ENCODE measurements at regions not wholly inside any gene's neighbourhood (a gene's known extent, or its start where the extent isn't known, plus 50 kb on each side); places are given as distances from the start of the nearest gene placed in this dataset.

DNA sequence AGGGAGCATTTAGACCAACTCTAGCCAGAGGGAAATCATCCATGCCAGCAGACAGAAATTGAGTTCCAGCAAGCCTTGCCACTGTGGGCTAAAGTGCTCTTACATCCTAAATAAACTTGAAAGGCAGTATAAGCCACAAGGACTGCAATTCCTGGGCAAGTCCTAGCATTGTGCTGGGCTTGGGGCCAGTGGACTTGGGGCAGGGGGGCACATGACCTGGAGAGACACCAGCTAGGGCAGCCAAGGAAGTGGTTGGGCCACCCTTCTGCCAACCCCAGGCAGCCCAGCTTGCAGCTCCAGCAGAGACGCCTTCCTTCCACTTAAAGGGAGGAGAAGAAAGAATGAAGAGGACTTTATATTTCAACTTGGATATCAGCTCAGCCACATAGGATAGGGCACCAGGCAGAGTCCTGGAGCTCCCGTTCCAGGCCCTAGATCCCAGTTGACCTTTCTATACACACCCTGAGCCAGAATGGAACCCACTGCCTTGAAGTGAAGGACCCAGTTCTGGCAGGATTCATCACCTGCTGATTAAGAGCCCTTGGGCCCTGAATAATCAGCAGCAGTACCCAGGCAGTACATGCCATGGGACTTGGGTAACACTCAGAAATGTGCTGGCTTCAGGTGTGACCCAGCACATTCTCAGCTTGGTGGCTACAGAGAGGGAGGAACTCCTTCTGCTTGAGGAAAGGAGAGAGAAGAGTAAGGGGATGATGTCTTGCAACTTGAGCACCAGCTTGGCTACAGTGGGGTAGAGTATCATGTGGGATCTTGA is 153.0 kb downstream of the GNAI1 start:
- TF ChIP-seq CTCF (conservative IDR thresholded peaks at IDR 0.05; ENCODE audit: low read depth in 2 of 2), result no peak
- no peak for TF ChIP-seq ZNF114 (CRISPR knock-in tag; IDR thresholded peaks at IDR 0.05)
- TF ChIP-seq, protein P1, sequence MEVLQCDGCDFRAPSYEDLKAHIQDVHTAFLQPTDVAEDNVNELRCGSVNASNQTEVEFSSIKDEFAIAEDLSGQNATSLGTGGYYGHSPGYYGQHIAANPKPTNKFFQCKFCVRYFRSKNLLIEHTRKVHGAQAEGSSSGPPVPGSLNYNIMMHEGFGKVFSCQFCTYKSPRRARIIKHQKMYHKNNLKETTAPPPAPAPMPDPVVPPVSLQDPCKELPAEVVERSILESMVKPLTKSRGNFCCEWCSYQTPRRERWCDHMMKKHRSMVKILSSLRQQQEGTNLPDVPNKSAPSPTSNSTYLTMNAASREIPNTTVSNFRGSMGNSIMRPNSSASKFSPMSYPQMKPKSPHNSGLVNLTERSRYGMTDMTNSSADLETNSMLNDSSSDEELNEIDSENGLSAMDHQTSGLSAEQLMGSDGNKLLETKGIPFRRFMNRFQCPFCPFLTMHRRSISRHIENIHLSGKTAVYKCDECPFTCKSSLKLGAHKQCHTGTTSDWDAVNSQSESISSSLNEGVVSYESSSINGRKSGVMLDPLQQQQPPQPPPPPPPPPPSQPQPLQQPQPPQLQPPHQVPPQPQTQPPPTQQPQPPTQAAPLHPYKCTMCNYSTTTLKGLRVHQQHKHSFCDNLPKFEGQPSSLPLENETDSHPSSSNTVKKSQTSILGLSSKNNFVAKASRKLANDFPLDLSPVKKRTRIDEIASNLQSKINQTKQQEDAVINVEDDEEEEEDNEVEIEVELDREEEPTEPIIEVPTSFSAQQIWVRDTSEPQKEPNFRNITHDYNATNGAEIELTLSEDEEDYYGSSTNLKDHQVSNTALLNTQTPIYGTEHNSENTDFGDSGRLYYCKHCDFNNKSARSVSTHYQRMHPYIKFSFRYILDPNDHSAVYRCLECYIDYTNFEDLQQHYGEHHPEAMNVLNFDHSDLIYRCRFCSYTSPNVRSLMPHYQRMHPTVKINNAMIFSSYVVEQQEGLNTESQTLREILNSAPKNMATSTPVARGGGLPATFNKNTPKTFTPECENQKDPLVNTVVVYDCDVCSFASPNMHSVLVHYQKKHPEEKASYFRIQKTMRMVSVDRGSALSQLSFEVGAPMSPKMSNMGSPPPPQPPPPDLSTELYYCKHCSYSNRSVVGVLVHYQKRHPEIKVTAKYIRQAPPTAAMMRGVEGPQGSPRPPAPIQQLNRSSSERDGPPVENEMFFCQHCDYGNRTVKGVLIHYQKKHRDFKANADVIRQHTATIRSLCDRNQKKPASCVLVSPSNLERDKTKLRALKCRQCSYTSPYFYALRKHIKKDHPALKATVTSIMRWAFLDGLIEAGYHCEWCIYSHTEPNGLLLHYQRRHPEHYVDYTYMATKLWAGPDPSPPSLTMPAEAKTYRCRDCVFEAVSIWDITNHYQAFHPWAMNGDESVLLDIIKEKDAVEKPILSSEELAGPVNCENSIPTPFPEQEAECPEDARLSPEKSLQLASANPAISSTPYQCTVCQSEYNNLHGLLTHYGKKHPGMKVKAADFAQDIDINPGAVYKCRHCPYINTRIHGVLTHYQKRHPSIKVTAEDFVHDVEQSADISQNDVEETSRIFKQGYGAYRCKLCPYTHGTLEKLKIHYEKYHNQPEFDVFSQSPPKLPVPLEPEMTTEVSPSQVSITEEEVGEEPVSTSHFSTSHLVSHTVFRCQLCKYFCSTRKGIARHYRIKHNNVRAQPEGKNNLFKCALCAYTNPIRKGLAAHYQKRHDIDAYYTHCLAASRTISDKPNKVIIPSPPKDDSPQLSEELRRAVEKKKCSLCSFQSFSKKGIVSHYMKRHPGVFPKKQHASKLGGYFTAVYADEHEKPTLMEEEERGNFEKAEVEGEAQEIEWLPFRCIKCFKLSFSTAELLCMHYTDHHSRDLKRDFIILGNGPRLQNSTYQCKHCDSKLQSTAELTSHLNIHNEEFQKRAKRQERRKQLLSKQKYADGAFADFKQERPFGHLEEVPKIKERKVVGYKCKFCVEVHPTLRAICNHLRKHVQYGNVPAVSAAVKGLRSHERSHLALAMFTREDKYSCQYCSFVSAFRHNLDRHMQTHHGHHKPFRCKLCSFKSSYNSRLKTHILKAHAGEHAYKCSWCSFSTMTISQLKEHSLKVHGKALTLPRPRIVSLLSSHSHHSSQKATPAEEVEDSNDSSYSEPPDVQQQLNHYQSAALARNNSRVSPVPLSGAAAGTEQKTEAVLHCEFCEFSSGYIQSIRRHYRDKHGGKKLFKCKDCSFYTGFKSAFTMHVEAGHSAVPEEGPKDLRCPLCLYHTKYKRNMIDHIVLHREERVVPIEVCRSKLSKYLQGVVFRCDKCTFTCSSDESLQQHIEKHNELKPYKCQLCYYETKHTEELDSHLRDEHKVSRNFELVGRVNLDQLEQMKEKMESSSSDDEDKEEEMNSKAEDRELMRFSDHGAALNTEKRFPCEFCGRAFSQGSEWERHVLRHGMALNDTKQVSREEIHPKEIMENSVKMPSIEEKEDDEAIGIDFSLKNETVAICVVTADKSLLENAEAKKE (CRISPR knock-in tag; IDR thresholded peaks at IDR 0.05), result no peak
- TF ChIP-seq REST (IDR thresholded peaks at IDR 0.05; ENCODE audit: unreplicated experiment), result no peak
- TF ChIP-seq JUNB (IDR thresholded peaks at IDR 0.05; ENCODE audit: unreplicated experiment), result no peak
- TF ChIP-seq EZH2 (IDR thresholded peaks at IDR 0.05; ENCODE audit: low read depth, unreplicated experiment), result no peak

Data from GM23338 (cell line).